HFFc6 (cell line): ENCODE measurements at regions not wholly inside any gene's neighbourhood (a gene's known extent, or its start where the extent isn't known, plus 50 kb on each side); places are given as distances from the start of the nearest gene placed in this dataset.

ENCODE experiments used
- DNase-seq: peaks from one replicate; pipeline ENCODE4 v3.0.0-alpha.2; 2018
- H3K27ac Mint-ChIP-seq: 2 replicates; pipeline ENCODE4 v1.8.0; 2020; ENCODE audit warnings: mild to moderate bottlenecking, mixed read lengths
- H3K27me3 Mint-ChIP-seq: 2 replicates; pipeline ENCODE4 v1.8.0; 2021; ENCODE audit warnings: mild to moderate bottlenecking, moderate library complexity, mixed read lengths; ENCODE audit not compliant: insufficient read depth
- H3K36me3 Mint-ChIP-seq: 2 replicates; pipeline ENCODE4 v1.8.0; 2021; ENCODE audit warnings: low read depth, mixed read lengths
- H3K4me1 Mint-ChIP-seq: 2 replicates; pipeline ENCODE4 v1.8.0; 2020; ENCODE audit warnings: low read depth, mixed read lengths
- H3K4me3 Mint-ChIP-seq: 2 replicates; pipeline ENCODE4 v1.8.0; 2020; ENCODE audit warnings: mild to moderate bottlenecking, moderate library complexity, mixed read lengths
- H3K9me3 Mint-ChIP-seq: 2 replicates; pipeline ENCODE4 v1.8.0; 2020; ENCODE audit warnings: mild to moderate bottlenecking, mixed read lengths
- CTCF ChIP-seq: fragments of 200-600 bp; sonication (generic); IDR thresholded peaks from 2 replicates; pipeline ENCODE4 v1.5.0; 2021; ENCODE audit warnings: antibody characterized with exemption, mild to moderate bottlenecking

DNA sequence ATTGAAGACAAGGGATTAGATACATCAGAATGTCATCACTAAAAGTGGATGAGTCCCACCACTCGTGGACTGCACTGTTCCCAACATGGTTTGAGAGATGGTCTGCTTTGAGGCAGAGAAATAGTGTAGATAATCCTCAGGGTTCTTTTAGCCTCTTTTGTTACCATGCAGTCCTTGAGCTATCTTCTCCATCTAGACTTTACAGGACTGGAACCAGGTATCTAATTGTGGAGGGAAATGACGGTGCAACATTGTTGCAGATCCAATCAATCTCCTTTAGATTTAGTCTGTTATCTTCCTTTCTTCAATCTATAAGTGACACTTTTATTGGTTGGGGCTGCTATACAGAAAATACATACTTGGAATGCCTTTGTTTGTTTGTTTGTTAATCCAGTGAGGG is 183.8 kb upstream of the CWC22 start:
- H3K27me3 Mint-ChIP-seq: no peaks in the 10 kb centered on the region
- H3K36me3 Mint-ChIP-seq: no peaks in the 10 kb centered on the region
- H3K9me3 Mint-ChIP-seq: no peaks in the 10 kb centered on the region
- DNase-seq: no peak
- no peak for TF ChIP-seq CTCF
- no peak overlapping the region for H3K4me3 Mint-ChIP-seq
- no peak overlapping the region for H3K27ac Mint-ChIP-seq
- H3K4me1 Mint-ChIP-seq: peaks cover 18% of the 10 kb centered on the region

DNA sequence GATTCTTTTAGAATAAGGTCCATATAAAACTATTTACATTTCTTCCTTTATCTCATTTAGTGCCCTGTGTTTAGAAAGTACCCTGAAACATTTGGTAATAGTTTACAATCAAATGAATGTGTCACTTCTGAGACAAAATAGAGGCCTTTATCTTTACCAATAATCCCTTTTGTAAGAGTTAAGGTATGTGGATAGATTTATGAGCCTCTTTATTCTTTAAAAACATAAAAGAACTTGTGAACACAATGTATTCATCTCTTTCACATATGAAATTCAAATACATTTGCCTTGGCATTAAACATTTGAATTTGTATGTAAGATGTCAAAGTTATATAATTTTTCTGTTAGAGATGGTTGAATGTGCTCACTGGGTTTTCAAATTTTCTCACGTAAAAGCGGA is 180.5 kb upstream of the CWC22 start:
- no peak overlapping the region for H3K4me3 Mint-ChIP-seq

DNA sequence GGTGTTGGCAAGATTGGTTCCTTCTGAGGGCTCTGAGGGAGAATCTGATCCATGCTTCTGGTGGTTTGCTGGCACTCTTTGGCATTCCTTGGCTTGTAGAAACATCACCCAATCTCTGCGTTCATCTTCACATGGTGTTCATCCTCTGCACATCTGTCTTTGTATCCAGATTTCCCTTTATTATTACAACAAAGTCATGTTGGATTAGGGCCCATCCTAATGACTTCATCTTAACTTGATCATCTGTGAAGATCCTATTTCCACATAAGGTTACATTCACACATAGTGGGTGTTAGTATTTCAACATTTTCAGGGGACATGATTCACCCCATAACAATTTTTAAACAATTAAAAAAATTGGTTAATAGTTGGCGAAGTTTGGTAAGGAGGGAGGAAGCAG is 177.4 kb upstream of the CWC22 start:
- peaks cover 13% of the 10 kb centered on the region for H3K4me1 Mint-ChIP-seq
- H3K27ac Mint-ChIP-seq: no peak overlapping the region
- H3K4me3 Mint-ChIP-seq: no peak overlapping the region
- no peak for DNase-seq
- no peaks in the 10 kb centered on the region for H3K27me3 Mint-ChIP-seq
- H3K9me3 Mint-ChIP-seq: no peaks in the 10 kb centered on the region
- H3K36me3 Mint-ChIP-seq: no peaks in the 10 kb centered on the region
- no peak for TF ChIP-seq CTCF

More for the DNA sequence above, 180.5 kb upstream of the CWC22 start:
- no peaks in the 10 kb centered on the region for H3K36me3 Mint-ChIP-seq
- peaks cover 24% of the 10 kb centered on the region for H3K4me1 Mint-ChIP-seq
- no peak for DNase-seq
- TF ChIP-seq CTCF: no peak
- H3K27ac Mint-ChIP-seq: no peak overlapping the region
- H3K9me3 Mint-ChIP-seq: no peaks in the 10 kb centered on the region
- no peaks in the 10 kb centered on the region for H3K27me3 Mint-ChIP-seq

GRCh38 chr2:180180511-180180910 is 173.4 kb upstream of the CWC22 start:
- TF ChIP-seq CTCF: no peak
- H3K27me3 Mint-ChIP-seq: no peaks in the 10 kb centered on the region; the same call in 1 of the 2 replicates
- peaks cover 13% of the 10 kb centered on the region for H3K4me1 Mint-ChIP-seq
- no peaks in the 10 kb centered on the region for H3K36me3 Mint-ChIP-seq
- H3K9me3 Mint-ChIP-seq: no peaks in the 10 kb centered on the region
- no peak for DNase-seq
- H3K4me3 Mint-ChIP-seq: no peak overlapping the region
- no peak overlapping the region for H3K27ac Mint-ChIP-seq

GRCh38 chr2:180177534-180177933 is 170.4 kb upstream of the CWC22 start:
- Mint-ChIP-seq H3K27ac (no peak overlapping the region), H3K27me3 (no peaks in the 10 kb centered on the region; the same call in 1 of the 2 replicates), H3K36me3 (no peaks in the 10 kb centered on the region), H3K4me3 (no peak overlapping the region), H3K9me3 (no peaks in the 10 kb centered on the region), H3K4me1 (no peaks in the 10 kb centered on the region)
- TF ChIP-seq CTCF: no peak
- DNase-seq: no peak

- Mint-ChIP-seq H3K27ac (no peak overlapping the region), H3K9me3 (no peaks in the 10 kb centered on the region), H3K27me3 (no peaks in the 10 kb centered on the region; the same call in 1 of the 2 replicates), H3K4me1 (no peaks in the 10 kb centered on the region), H3K36me3 (no peaks in the 10 kb centered on the region), H3K4me3 (no peak overlapping the region)
- no peak for TF ChIP-seq CTCF
- DNase-seq: no peak
These were observed 168.6 kb upstream of the CWC22 start for GRCh38 chr2:180175736-180176135.
